Panc1 (cell line): ENCODE measurements at regions not wholly inside any gene's neighbourhood (a gene's known extent, or its start where the extent isn't known, plus 50 kb on each side); places are given as distances from the start of the nearest gene placed in this dataset.

Experiments used
- ATAC-seq: fragments of 200-7000 bp; cut with Tn5 transposase; 2 replicates; pipeline ENCODE4 v1.9.1; 2020; ENCODE audit warnings: mild to moderate bottlenecking, moderate library complexity
- BruUV-seq: library from RNA; stranded (reverse); fragments of 400-500 nt; replicated peaks from 2 replicates; lab custom pipeline; 2021; lab: Mats Ljungman, UMichigan
- CTCF ChIA-PET: fragments of 300-600 bp; sonication (Branson Sonifier 250); formaldehyde crosslinking; loops from one replicate; lab custom pipeline; 2022; ENCODE audit warnings: antibody characterized with exemption; lab: Charles Lee
- POLR2A ChIA-PET: fragments of 300-600 bp; sonication (Branson Sonifier 250); formaldehyde crosslinking; loops from one replicate; lab custom pipeline; 2022; ENCODE audit warnings: antibody characterized with exemption; lab: Charles Lee
- DNase-seq: peaks from one replicate; pipeline ENCODE4 v3.0.0-alpha.2; 2010; ENCODE audit warnings: low read depth, low spot score
- H3K27ac ChIP-seq: 2 replicates; pipeline ENCODE4 v1.5.1; 2011; ENCODE audit warnings: mild to moderate bottlenecking, low read length, inconsistent platforms
- H3K27me3 ChIP-seq: fragments of 200-500 bp; sonication (Bioruptor generic); 2 replicates; pipeline ENCODE4 v1.6.0; 2014; ENCODE audit warnings: low read length, inconsistent platforms; ENCODE audit not compliant: control insufficient read depth, insufficient read depth
- H3K36me3 ChIP-seq: fragments of 200-500 bp; sonication (Bioruptor generic); 2 replicates; pipeline ENCODE4 v1.5.1; 2014; ENCODE audit warnings: inconsistent platforms, mild to moderate bottlenecking, low read length, moderate library complexity; ENCODE audit not compliant: control insufficient read depth, insufficient read depth
- H3K4me1 ChIP-seq: 2 replicates; pipeline ENCODE4 v1.5.1; 2011; ENCODE audit warnings: inconsistent platforms, mild to moderate bottlenecking, low read length, moderate library complexity; ENCODE audit not compliant: control insufficient read depth, insufficient read depth
- H3K4me3 ChIP-seq, 2 experiments: 2 replicates each; pipeline ENCODE4 v1.5.1; 2011 to 2012; ENCODE audit warnings: low read depth in 2 of 2, low read length in 2 of 2, mild to moderate bottlenecking in 2 of 2, inconsistent platforms in 1 of 2, moderate library complexity in 1 of 2
- H3K9me3 ChIP-seq: fragments of 200-500 bp; sonication (Bioruptor generic); 2 replicates; pipeline ENCODE4 v1.5.1; 2014; ENCODE audit warnings: low read depth, mild to moderate bottlenecking, inconsistent platforms, low read length, moderate library complexity; ENCODE audit not compliant: control insufficient read depth, insufficient read depth
- POLR2AphosphoS5 ChIP-seq: IDR thresholded peaks from 2 replicates; pipeline ENCODE4 v1.6.1; 2012; ENCODE audit warnings: mild to moderate bottlenecking, low read depth, low read length, moderate library complexity
- SIN3A ChIP-seq: IDR thresholded peaks from 2 replicates; pipeline ENCODE4 v1.6.1; 2012; ENCODE audit warnings: low read depth, mild to moderate bottlenecking, low read length, moderate library complexity, borderline replicate concordance; ENCODE audit not compliant: insufficient read depth
- TCF7L2 ChIP-seq: IDR thresholded peaks from 2 replicates; pipeline ENCODE4 v1.6.1; 2011; ENCODE audit warnings: mild to moderate bottlenecking, low read depth, low read length, inconsistent platforms
- in situ Hi-C: cut with HindIII; loops from 2 replicates; pipeline ENCODE4 v1.10.0; 2016; ENCODE audit warnings: low sequenced_read_pairs, low pct_unique_long_range_greater_than_20kb
- intact Hi-C: fragments of 100-400 bp; cut with micrococcal nuclease; formaldehyde crosslinking; loops from one replicate; pipeline ENCODE4 v1.10.0; 2022; ENCODE audit not compliant: unreplicated experiment
- TF ChIP-seq, protein P1 (sequence below): fragments of 450-650 bp; IDR thresholded peaks from 2 replicates; pipeline ENCODE4 v1.5.1; 2017; ENCODE audit warnings: mild to moderate bottlenecking
- TF ChIP-seq, protein P2 (sequence below), 2 experiments: IDR thresholded peaks; 2 replicates each; pipeline ENCODE4 v1.6.1; 2011 to 2012; ENCODE audit warnings: low read depth in 2 of 2, control low read depth in 1 of 2, low read length in 1 of 2, mild to moderate bottlenecking in 1 of 2, moderate library complexity in 1 of 2; ENCODE audit not compliant: insufficient read depth in 1 of 2

DNA sequence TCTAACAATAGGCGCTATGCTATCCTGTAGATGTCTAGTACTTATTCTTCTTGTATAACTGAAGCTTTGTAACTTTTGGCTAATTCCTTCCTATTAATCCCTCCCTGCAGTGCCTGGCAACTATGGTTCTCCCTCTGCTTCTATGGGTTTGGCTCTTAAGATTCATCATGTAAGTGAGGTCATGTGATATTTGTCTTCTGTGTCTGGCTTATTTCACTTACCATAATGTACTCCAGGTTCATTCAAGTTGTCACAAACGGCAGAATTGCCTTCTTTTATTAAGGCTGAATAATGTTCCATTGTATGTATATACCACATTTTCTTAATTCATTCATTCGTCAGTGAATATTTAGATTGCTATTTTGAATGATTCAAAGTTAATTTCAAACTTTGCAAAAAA lies 149.9 kb upstream of the GAS1 start:
- DNase-seq (no peak), ATAC-seq (no peak)
- TF ChIP-seq, protein P1, sequence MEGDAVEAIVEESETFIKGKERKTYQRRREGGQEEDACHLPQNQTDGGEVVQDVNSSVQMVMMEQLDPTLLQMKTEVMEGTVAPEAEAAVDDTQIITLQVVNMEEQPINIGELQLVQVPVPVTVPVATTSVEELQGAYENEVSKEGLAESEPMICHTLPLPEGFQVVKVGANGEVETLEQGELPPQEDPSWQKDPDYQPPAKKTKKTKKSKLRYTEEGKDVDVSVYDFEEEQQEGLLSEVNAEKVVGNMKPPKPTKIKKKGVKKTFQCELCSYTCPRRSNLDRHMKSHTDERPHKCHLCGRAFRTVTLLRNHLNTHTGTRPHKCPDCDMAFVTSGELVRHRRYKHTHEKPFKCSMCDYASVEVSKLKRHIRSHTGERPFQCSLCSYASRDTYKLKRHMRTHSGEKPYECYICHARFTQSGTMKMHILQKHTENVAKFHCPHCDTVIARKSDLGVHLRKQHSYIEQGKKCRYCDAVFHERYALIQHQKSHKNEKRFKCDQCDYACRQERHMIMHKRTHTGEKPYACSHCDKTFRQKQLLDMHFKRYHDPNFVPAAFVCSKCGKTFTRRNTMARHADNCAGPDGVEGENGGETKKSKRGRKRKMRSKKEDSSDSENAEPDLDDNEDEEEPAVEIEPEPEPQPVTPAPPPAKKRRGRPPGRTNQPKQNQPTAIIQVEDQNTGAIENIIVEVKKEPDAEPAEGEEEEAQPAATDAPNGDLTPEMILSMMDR, result no peak
- no peak for TF ChIP-seq SIN3A
- no peak for TF ChIP-seq TCF7L2
- no peak for TF ChIP-seq POLR2AphosphoS5
- TF ChIP-seq, protein P2, sequence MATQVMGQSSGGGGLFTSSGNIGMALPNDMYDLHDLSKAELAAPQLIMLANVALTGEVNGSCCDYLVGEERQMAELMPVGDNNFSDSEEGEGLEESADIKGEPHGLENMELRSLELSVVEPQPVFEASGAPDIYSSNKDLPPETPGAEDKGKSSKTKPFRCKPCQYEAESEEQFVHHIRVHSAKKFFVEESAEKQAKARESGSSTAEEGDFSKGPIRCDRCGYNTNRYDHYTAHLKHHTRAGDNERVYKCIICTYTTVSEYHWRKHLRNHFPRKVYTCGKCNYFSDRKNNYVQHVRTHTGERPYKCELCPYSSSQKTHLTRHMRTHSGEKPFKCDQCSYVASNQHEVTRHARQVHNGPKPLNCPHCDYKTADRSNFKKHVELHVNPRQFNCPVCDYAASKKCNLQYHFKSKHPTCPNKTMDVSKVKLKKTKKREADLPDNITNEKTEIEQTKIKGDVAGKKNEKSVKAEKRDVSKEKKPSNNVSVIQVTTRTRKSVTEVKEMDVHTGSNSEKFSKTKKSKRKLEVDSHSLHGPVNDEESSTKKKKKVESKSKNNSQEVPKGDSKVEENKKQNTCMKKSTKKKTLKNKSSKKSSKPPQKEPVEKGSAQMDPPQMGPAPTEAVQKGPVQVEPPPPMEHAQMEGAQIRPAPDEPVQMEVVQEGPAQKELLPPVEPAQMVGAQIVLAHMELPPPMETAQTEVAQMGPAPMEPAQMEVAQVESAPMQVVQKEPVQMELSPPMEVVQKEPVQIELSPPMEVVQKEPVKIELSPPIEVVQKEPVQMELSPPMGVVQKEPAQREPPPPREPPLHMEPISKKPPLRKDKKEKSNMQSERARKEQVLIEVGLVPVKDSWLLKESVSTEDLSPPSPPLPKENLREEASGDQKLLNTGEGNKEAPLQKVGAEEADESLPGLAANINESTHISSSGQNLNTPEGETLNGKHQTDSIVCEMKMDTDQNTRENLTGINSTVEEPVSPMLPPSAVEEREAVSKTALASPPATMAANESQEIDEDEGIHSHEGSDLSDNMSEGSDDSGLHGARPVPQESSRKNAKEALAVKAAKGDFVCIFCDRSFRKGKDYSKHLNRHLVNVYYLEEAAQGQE (IDR thresholded peaks at IDR 0.05; ENCODE audit: insufficient read depth in 1 of 2, low read depth in 2 of 2, low read length in 1 of 2), result no peak
- Histone ChIP-seq H3K27me3 (no peaks in the 10 kb centered on the region), H3K4me1 (no peaks in the 10 kb centered on the region), H3K9me3 (no peaks in the 10 kb centered on the region), H3K27ac (no peak overlapping the region), H3K4me3 (no peak overlapping the region), H3K36me3 (no peaks in the 10 kb centered on the region)
- in situ Hi-C loops (no loop called here), intact Hi-C loops (no loop called here)
- no TSS peak for BruUV-seq
- ChIA-PET POLR2A (no interaction called here), CTCF (no interaction called here)

DNA sequence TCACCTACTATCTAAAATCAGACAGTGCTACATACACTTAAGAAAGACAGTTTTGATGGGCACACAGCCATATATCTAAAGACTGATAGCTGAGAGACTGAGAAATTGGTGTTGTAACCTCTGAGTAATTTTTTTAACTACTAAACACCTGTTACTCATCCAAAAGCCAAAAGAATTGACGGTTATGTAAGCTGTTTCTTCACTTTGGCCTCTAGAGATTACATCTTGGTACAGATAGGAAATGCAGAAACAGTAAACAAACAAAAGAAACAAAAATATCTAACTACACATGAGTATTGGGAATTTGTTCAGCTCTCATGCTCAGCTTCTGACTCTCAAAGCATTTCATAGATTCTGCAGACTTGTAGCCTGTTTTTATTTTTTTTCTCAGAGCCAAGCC lies 152.1 kb upstream of the GAS1 start:
- in situ Hi-C loops, result no loop called here
- Histone ChIP-seq H3K27ac (no peak overlapping the region), H3K9me3 (no peaks in the 10 kb centered on the region), H3K27me3 (no peaks in the 10 kb centered on the region), H3K4me3 (no peak overlapping the region), H3K4me1 (no peaks in the 10 kb centered on the region), H3K36me3 (no peaks in the 10 kb centered on the region)
- ChIA-PET CTCF (no interaction called here), POLR2A (no interaction called here)
- ATAC-seq, result no peak
- intact Hi-C loops, result no loop called here
- TF ChIP-seq TCF7L2 (no peak), POLR2AphosphoS5 (no peak), SIN3A (no peak)
- TF ChIP-seq, protein P2 (IDR thresholded peaks at IDR 0.05; ENCODE audit: insufficient read depth in 1 of 2, low read depth in 2 of 2, low read length in 1 of 2), result no peak
- TF ChIP-seq, protein P1, result no peak
- DNase-seq, result no peak
- no TSS peak for BruUV-seq
